Hepatocyte (in vitro differentiated cells): ENCODE measurements at regions not wholly inside any gene's neighbourhood (a gene's known extent, or its start where the extent isn't known, plus 50 kb on each side); places are given as distances from the start of the nearest gene placed in this dataset.

ENCODE experiments used
- DNase-seq: peaks from one replicate; pipeline ENCODE4 v3.0.0-alpha.2; 2016; ENCODE audit warnings: low spot score
- H2AFZ ChIP-seq: fragments of 200-600 bp; sonication (generic); 2 replicates; pipeline ENCODE4 v1.6.0; 2016; ENCODE audit warnings: antibody characterized with exemption, mild to moderate bottlenecking
- H3K27ac ChIP-seq: fragments of 200-600 bp; sonication (generic); 2 replicates; pipeline ENCODE4 v1.5.1; 2016; ENCODE audit warnings: mild to moderate bottlenecking
- H3K27me3 ChIP-seq: fragments of 200-600 bp; sonication (generic); 2 replicates; pipeline ENCODE4 v1.6.1; 2016
- H3K36me3 ChIP-seq: fragments of 200-600 bp; sonication (generic); replicated peaks from 2 replicates; pipeline ENCODE4 v1.5.1; 2016; ENCODE audit warnings: low read depth; ENCODE audit not compliant: insufficient read depth
- H3K4me1 ChIP-seq: fragments of 200-600 bp; sonication (generic); 2 replicates; pipeline ENCODE4 v1.5.1; 2016; ENCODE audit warnings: mild to moderate bottlenecking, moderate library complexity; ENCODE audit not compliant: insufficient read depth
- H3K4me2 ChIP-seq: fragments of 200-600 bp; sonication (generic); 2 replicates; pipeline ENCODE4 v1.6.0; 2016
- H3K4me3 ChIP-seq: fragments of 200-600 bp; sonication (generic); 2 replicates; pipeline ENCODE4 v1.5.1; 2016; ENCODE audit warnings: mild to moderate bottlenecking
- H3K79me2 ChIP-seq: fragments of 200-600 bp; sonication (generic); 2 replicates; pipeline ENCODE4 v1.6.0; 2017; ENCODE audit warnings: mild to moderate bottlenecking
- H3K9me2 ChIP-seq: fragments of 200-600 bp; sonication (generic); replicated peaks from 2 replicates; pipeline ENCODE4 v1.6.0; 2017; ENCODE audit warnings: mild to moderate bottlenecking; ENCODE audit not compliant: insufficient read depth
- H3K9me3 ChIP-seq: fragments of 200-600 bp; sonication (generic); 2 replicates; pipeline ENCODE4 v1.5.1; 2016; ENCODE audit warnings: low read depth, mild to moderate bottlenecking
- H4K20me1 ChIP-seq: fragments of 200-600 bp; sonication (generic); 2 replicates; pipeline ENCODE4 v1.6.0; 2016; ENCODE audit warnings: mild to moderate bottlenecking; ENCODE audit not compliant: insufficient read depth, poor library complexity, severe bottlenecking
- EZH2 ChIP-seq: fragments of 200-600 bp; sonication (generic); IDR thresholded peaks from 2 replicates; pipeline ENCODE4 v1.6.1; 2016; ENCODE audit warnings: antibody characterized with exemption, mild to moderate bottlenecking, borderline replicate concordance
- EZH2phosphoT487 ChIP-seq: fragments of 200-600 bp; sonication (generic); IDR thresholded peaks from one replicate; pipeline ENCODE4 v1.6.1; 2018; ENCODE audit warnings: antibody characterized with exemption, mild to moderate bottlenecking, low read depth, moderate library complexity; ENCODE audit not compliant: unreplicated experiment, severe bottlenecking
- WGBS: methylation state at CpG from one replicate; pipeline ENCODE4 v1.1.6; 2016; ENCODE audit warnings: low lambda C conversion rate; ENCODE audit errors: missing lambda C conversion rate; 5-methylcytosine and 5-hydroxymethylcytosine counted together
- TF ChIP-seq, protein P1 (sequence below): fragments of 200-600 bp; sonication (generic); IDR thresholded peaks from 2 replicates; pipeline ENCODE4 v1.5.1; 2016; ENCODE audit warnings: antibody characterized with exemption, mild to moderate bottlenecking; ENCODE audit not compliant: poor library complexity

DNA sequence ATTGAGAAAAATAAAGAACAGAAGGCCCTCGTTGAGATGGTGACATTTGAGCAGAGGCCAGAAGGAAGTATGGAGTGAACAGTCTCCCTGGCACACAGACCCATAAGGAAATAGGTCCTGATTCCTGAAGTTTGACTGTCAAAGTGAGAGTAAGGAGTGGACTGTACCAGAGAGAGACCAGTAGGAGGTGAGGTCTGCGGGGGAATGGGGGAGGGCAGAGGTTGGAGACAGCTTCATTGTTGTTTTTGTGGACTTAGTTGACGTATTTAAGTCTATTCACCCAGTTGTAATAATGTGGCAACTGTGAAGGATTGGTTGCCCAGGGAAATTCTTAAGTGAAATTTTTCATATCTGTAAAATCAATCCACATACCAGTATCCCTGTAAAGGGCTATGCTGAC, 110.7 kb downstream of the TFAP2B start:
- H3K4me3 ChIP-seq = no peak overlapping the region
- H3K27ac ChIP-seq = no peak overlapping the region
- no peaks in the 10 kb centered on the region for H3K27me3 ChIP-seq
- DNase-seq = no peak
- H3K9me3 ChIP-seq = no peaks in the 10 kb centered on the region
- H3K4me1 ChIP-seq = no peaks in the 10 kb centered on the region
- H3K9me2 ChIP-seq = no peaks in the 10 kb centered on the region
- TF ChIP-seq EZH2phosphoT487 = no peak
- TF ChIP-seq, protein P1, sequence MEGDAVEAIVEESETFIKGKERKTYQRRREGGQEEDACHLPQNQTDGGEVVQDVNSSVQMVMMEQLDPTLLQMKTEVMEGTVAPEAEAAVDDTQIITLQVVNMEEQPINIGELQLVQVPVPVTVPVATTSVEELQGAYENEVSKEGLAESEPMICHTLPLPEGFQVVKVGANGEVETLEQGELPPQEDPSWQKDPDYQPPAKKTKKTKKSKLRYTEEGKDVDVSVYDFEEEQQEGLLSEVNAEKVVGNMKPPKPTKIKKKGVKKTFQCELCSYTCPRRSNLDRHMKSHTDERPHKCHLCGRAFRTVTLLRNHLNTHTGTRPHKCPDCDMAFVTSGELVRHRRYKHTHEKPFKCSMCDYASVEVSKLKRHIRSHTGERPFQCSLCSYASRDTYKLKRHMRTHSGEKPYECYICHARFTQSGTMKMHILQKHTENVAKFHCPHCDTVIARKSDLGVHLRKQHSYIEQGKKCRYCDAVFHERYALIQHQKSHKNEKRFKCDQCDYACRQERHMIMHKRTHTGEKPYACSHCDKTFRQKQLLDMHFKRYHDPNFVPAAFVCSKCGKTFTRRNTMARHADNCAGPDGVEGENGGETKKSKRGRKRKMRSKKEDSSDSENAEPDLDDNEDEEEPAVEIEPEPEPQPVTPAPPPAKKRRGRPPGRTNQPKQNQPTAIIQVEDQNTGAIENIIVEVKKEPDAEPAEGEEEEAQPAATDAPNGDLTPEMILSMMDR = no peak
- no peak overlapping the region for H3K4me2 ChIP-seq
- no peak overlapping the region for H2AFZ ChIP-seq
- H4K20me1 ChIP-seq = no peaks in the 10 kb centered on the region
- 72% methylated on average over 3 of the region's 3 CpGs for WGBS
- H3K79me2 ChIP-seq = no peaks in the 10 kb centered on the region
- H3K36me3 ChIP-seq = no peaks in the 10 kb centered on the region

DNA sequence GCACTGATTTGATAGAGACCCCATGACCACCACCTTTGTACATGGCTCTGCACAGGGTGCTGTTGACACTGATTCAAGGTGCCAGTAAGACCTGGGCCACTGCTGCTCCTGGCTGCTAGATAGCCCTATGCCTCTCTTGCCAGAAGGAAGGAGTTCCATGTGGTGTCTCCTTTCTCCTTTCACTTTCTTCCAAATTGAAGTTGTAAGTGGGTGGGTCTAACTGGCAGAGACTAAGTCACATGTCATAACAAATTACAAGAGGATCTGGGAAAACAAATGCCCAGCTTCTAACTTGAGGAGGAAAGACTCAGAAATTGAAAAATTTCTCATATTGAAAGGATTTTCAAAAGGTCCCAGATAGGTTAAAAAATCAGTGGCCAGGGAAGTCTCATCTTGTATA, 116.8 kb downstream of the TFAP2B start:
- DNase-seq = no peak
- H3K9me2 ChIP-seq = no peaks in the 10 kb centered on the region
- no peaks in the 10 kb centered on the region for H3K9me3 ChIP-seq
- H3K27me3 ChIP-seq = no peaks in the 10 kb centered on the region
- TF ChIP-seq EZH2phosphoT487 (no peak), EZH2 (no peak)
- TF ChIP-seq, protein P1 = no peak
- H3K4me2 ChIP-seq = no peak overlapping the region
- no peaks in the 10 kb centered on the region for H3K36me3 ChIP-seq
- no peaks in the 10 kb centered on the region for H3K4me1 ChIP-seq
- H3K27ac ChIP-seq = no peak overlapping the region
- H4K20me1 ChIP-seq = no peaks in the 10 kb centered on the region
- no peak overlapping the region for H3K4me3 ChIP-seq
- no peak overlapping the region for H2AFZ ChIP-seq
- no peaks in the 10 kb centered on the region for H3K79me2 ChIP-seq

DNA sequence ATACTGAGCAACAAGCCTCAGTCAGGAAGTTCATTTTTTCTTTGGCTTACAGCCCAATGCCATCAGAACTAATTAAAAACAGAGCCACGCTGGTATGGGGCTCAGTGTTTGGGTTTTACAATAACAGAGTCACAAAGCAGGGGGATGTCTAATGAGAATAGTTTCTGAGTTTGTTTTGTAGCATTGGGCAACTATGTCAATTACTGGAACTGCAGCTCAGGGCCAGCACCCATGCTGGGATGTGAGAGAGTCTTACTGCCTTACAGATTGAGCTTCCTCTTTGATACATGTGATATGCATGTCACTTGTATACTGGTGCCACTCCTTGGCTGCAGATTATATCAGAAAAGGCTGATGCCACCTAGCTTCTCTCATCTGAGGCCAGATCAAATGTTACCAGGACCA, 117.6 kb downstream of the TFAP2B start:
- DNase-seq = no peak
- Histone ChIP-seq H3K27me3 (no peaks in the 10 kb centered on the region), H3K79me2 (no peaks in the 10 kb centered on the region), H3K9me2 (no peaks in the 10 kb centered on the region), H3K9me3 (no peaks in the 10 kb centered on the region), H3K4me2 (no peak overlapping the region), H3K4me1 (no peaks in the 10 kb centered on the region), H2AFZ (no peak overlapping the region), H4K20me1 (no peaks in the 10 kb centered on the region), H3K36me3 (no peaks in the 10 kb centered on the region), H3K27ac (no peak overlapping the region), H3K4me3 (no peak overlapping the region)
- 43% methylated on average over 1 of the region's 1 CpG for WGBS
- TF ChIP-seq EZH2phosphoT487 (no peak), EZH2 (no peak)

DNA sequence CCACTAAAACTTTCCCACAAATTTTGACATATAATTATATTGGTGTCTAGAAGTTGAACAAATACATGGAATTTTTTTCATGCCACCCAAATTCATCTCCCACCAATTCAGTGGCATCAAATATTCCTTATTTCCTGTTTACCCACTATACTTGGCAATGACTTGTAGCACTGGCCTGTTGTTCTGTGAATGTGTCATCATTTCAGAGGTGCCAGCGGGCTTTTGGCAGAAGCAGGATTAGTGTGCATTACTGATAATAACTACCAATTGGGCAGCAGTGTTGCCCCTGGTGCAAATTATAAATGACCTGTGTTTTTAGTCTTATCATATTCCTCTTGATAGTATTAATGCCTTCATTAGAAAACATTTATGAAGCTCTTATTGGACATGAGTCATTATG, 121.3 kb downstream of the TFAP2B start:
- H3K79me2 ChIP-seq = no peaks in the 10 kb centered on the region
- no peaks in the 10 kb centered on the region for H3K36me3 ChIP-seq
- 85% methylated on average over 1 of the region's 1 CpG for WGBS
- no peaks in the 10 kb centered on the region for H4K20me1 ChIP-seq
- no peaks in the 10 kb centered on the region for H3K9me3 ChIP-seq
- no peak overlapping the region for H3K4me2 ChIP-seq
- no peaks in the 10 kb centered on the region for H3K9me2 ChIP-seq
- H3K4me1 ChIP-seq = no peaks in the 10 kb centered on the region
- TF ChIP-seq EZH2phosphoT487 = no peak
- no peak for TF ChIP-seq EZH2
- TF ChIP-seq, protein P1 = no peak
- no peak overlapping the region for H3K4me3 ChIP-seq
- H3K27ac ChIP-seq = no peak overlapping the region
- H3K27me3 ChIP-seq = no peaks in the 10 kb centered on the region
- DNase-seq = no peak
- H2AFZ ChIP-seq = no peak overlapping the region
